ENCODE measurements at regions not wholly inside any gene's neighbourhood (a gene's known extent, or its start where the extent isn't known, plus 50 kb on each side); places are given as distances from the start of the nearest gene placed in this dataset.

DNA sequence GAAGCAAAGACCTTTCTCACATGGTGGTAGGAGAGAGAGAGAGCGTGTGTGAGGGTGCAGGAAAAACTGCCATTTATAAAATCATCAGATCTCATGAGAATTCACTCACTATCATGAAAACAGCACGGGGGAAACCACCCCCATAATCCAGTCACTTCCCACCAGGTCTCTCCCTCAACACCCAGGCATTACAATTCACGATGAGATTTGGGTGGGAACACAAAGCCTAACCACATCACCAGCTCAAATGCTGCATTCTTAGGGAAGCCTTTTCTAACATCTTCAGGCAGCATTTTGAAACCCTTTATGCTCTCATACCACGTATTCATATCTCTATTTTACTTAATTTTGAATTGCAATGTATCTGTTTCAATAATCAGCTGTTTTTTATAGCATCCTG, 165.9 kb downstream of the TMTC3 start:
- TF ChIP-seq CTCF (IDR thresholded peaks at IDR 0.05) (no peak), EP300 (IDR thresholded peaks at IDR 0.05) (no peak), POLR2A (IDR thresholded peaks at IDR 0.05) (no peak)
